PC-9 (cell line): ENCODE measurements at regions not wholly inside any gene's neighbourhood (a gene's known extent, or its start where the extent isn't known, plus 50 kb on each side); places are given as distances from the start of the nearest gene placed in this dataset.

ENCODE experiments used
- BruUV-seq: library from RNA; stranded (reverse); fragments of 400-500 nt; replicated peaks from 2 replicates; lab custom pipeline; 2021; lab: Mats Ljungman, UMichigan
- CTCF ChIA-PET: fragments of 300-600 bp; sonication (Branson Sonifier 250); formaldehyde crosslinking; loops from one replicate; lab custom pipeline; 2022; ENCODE audit warnings: antibody characterized with exemption; lab: Charles Lee
- POLR2A ChIA-PET: fragments of 300-600 bp; sonication (Branson Sonifier 250); formaldehyde crosslinking; loops from one replicate; lab custom pipeline; 2022; ENCODE audit warnings: antibody characterized with exemption; ENCODE audit not compliant: unreplicated experiment; lab: Charles Lee
- DNase-seq, 2 experiments: peaks; one replicate each; pipeline versions ENCODE4 v3.0.0 to v3.0.0-alpha.2; 2015 to 2022; ENCODE audit warnings: mixed read lengths in 1 of 2
- H2AFZ ChIP-seq: fragments of 200-600 bp; sonication (generic); 2 replicates; pipeline ENCODE4 v1.8.1; 2017; ENCODE audit warnings: antibody characterized with exemption
- H3F3A ChIP-seq: fragments of 200-600 bp; sonication (generic); 2 replicates; pipeline ENCODE4 v1.8.1; 2017; ENCODE audit warnings: antibody characterized with exemption, mild to moderate bottlenecking, low read depth; ENCODE audit not compliant: insufficient read depth
- H3K27ac ChIP-seq: fragments of 200-600 bp; sonication (generic); 2 replicates; pipeline ENCODE4 v1.6.1; 2016; ENCODE audit warnings: mixed run types
- H3K27me3 ChIP-seq: fragments of 200-600 bp; sonication (generic); 2 replicates; pipeline ENCODE4 v1.6.1; 2016; ENCODE audit warnings: low read depth, mixed run types; ENCODE audit not compliant: insufficient read depth
- H3K36me3 ChIP-seq: fragments of 200-600 bp; sonication (generic); 2 replicates; pipeline ENCODE4 v1.6.1; 2016; ENCODE audit warnings: low read depth, mixed run types
- H3K4me1 ChIP-seq: fragments of 200-600 bp; sonication (generic); replicated peaks from 2 replicates; pipeline ENCODE4 v1.6.1; 2016; ENCODE audit warnings: mixed run types; ENCODE audit not compliant: insufficient read depth
- H3K4me2 ChIP-seq: fragments of 200-600 bp; sonication (generic); 2 replicates; pipeline ENCODE4 v1.6.1; 2017; ENCODE audit warnings: mixed run types
- H3K4me3 ChIP-seq: fragments of 200-600 bp; sonication (generic); 2 replicates; pipeline ENCODE4 v1.6.1; 2016; ENCODE audit warnings: mixed run types
- H3K79me2 ChIP-seq: fragments of 200-600 bp; sonication (generic); 2 replicates; pipeline ENCODE4 v1.6.1; 2017; ENCODE audit warnings: low read depth, mixed run types
- H3K9me2 ChIP-seq: fragments of 200-600 bp; sonication (generic); 2 replicates; pipeline ENCODE4 v1.8.1; 2017; ENCODE audit warnings: mild to moderate bottlenecking; ENCODE audit not compliant: insufficient read depth
- H3K9me3 ChIP-seq: fragments of 200-600 bp; sonication (generic); 2 replicates; pipeline ENCODE4 v1.8.1; 2016; ENCODE audit warnings: low read depth; ENCODE audit not compliant: insufficient read depth
- H4K20me1 ChIP-seq: fragments of 200-600 bp; sonication (generic); 2 replicates; pipeline ENCODE4 v1.8.1; 2017; ENCODE audit not compliant: insufficient read depth
- CTCF ChIP-seq: fragments of 200-600 bp; sonication (generic); conservative IDR thresholded peaks from 2 replicates; pipeline ENCODE4 v1.6.1; 2017; ENCODE audit warnings: mixed run types, antibody characterized with exemption, mild to moderate bottlenecking, moderate library complexity
- EZH2 ChIP-seq: fragments of 200-600 bp; sonication (generic); IDR thresholded peaks from 2 replicates; pipeline ENCODE4 v1.8.0; 2017; ENCODE audit warnings: antibody characterized with exemption, low read depth
- intact Hi-C: fragments of 100-400 bp; cut with micrococcal nuclease; formaldehyde crosslinking; loops from one replicate; pipeline ENCODE4 v1.10.0; 2022; ENCODE audit not compliant: unreplicated experiment

- ChIA-PET CTCF (no interaction called here), POLR2A (no interaction called here)
- H3F3A ChIP-seq = no peaks in the 10 kb centered on the region
- intact Hi-C loops = no loop called here
- H3K9me3 ChIP-seq = no peaks in the 10 kb centered on the region
- no peaks in the 10 kb centered on the region for H3K79me2 ChIP-seq
- H4K20me1 ChIP-seq = no peaks in the 10 kb centered on the region
- no peaks in the 10 kb centered on the region for H3K36me3 ChIP-seq
- no peaks in the 10 kb centered on the region for H3K4me1 ChIP-seq
- no peak for DNase-seq
- no peaks in the 10 kb centered on the region for H3K27me3 ChIP-seq
- TF ChIP-seq CTCF = no peak
- TF ChIP-seq EZH2 = no peak
- no peak overlapping the region for H3K4me3 ChIP-seq
- no TSS peak for BruUV-seq
- no peak overlapping the region for H3K4me2 ChIP-seq
- H3K9me2 ChIP-seq = no peaks in the 10 kb centered on the region
- H3K27ac ChIP-seq = no peak overlapping the region
- no peak overlapping the region for H2AFZ ChIP-seq
Measured at GRCh38 chr10:128606055-128606454, 479.8 kb upstream of the MKI67 start.

- Histone ChIP-seq H3K27ac (no peak overlapping the region), H3K4me1 (no peaks in the 10 kb centered on the region), H3K36me3 (no peaks in the 10 kb centered on the region), H3K4me2 (no peak overlapping the region), H3K27me3 (no peaks in the 10 kb centered on the region), H4K20me1 (no peaks in the 10 kb centered on the region), H2AFZ (no peak overlapping the region), H3K9me2 (no peaks in the 10 kb centered on the region), H3K9me3 (no peaks in the 10 kb centered on the region), H3K4me3 (no peak overlapping the region), H3F3A (no peaks in the 10 kb centered on the region), H3K79me2 (no peaks in the 10 kb centered on the region)
- ChIA-PET POLR2A (no interaction called here), CTCF (no interaction called here)
- no peak for TF ChIP-seq EZH2
- TF ChIP-seq CTCF = no peak
- intact Hi-C loops = no loop called here
- no peak for DNase-seq
- BruUV-seq = no TSS peak
Measured at GRCh38 chr10:128608791-128609190, 482.6 kb upstream of the MKI67 start.

GRCh38 chr10:128609460-128609859 is 483.2 kb upstream of the MKI67 start:
- intact Hi-C loops = no loop called here
- Histone ChIP-seq H3F3A (no peaks in the 10 kb centered on the region), H3K27ac (no peak overlapping the region), H3K9me2 (no peaks in the 10 kb centered on the region), H3K36me3 (no peaks in the 10 kb centered on the region), H3K9me3 (no peaks in the 10 kb centered on the region), H3K4me3 (no peak overlapping the region), H3K79me2 (no peaks in the 10 kb centered on the region), H3K27me3 (no peaks in the 10 kb centered on the region), H3K4me2 (no peak overlapping the region), H4K20me1 (no peaks in the 10 kb centered on the region), H3K4me1 (no peaks in the 10 kb centered on the region), H2AFZ (no peak overlapping the region)
- no peak for DNase-seq
- no TSS peak for BruUV-seq
- POLR2A ChIA-PET = no interaction called here
- TF ChIP-seq EZH2 (no peak), CTCF (no peak)
- CTCF ChIA-PET = no interaction called here
